ENCODE measurements at regions not wholly inside any gene's neighbourhood (a gene's known extent, or its start where the extent isn't known, plus 50 kb on each side); places are given as distances from the start of the nearest gene placed in this dataset.
A peak's percentile ranks its signal among the peaks of the same experiment; 100 is the strongest.
"Not testable (repeated sequence)": the region's sequence is repeated elsewhere in the genome, so short reads cannot be mapped to it uniquely, and the experiment has no call there.

GRCh38 chr6:103819509-103819908 lies 1040.2 kb downstream of the HACE1 start:
- no peak for DNase-seq (ENCODE audit: low read depth in 1 of 2, low spot score in 1 of 2)
- Histone ChIP-seq H3K4me3 (no peak overlapping the region), H3K27me3 (no peaks in the 10 kb centered on the region), H3K36me3 (no peaks in the 10 kb centered on the region), H3K4me1 (ENCODE audit: low read depth) (no peaks in the 10 kb centered on the region), H3K27ac (no peak overlapping the region), H3K9me3 (ENCODE audit: low read depth) (no peaks in the 10 kb centered on the region)
- TF ChIP-seq CTCF (IDR thresholded peaks at IDR 0.05; ENCODE audit: low read depth, low read length): no peak

- Histone ChIP-seq H3K36me3 (no peaks in the 10 kb centered on the region), H3K4me1 (ENCODE audit: low read depth) (no peaks in the 10 kb centered on the region), H3K27ac (no peak overlapping the region), H3K4me3 (no peak overlapping the region), H3K27me3 (no peaks in the 10 kb centered on the region), H3K9me3 (ENCODE audit: low read depth) (no peaks in the 10 kb centered on the region)
- DNase-seq (ENCODE audit: low read depth in 1 of 2, low spot score in 1 of 2): no peak
- no peak for TF ChIP-seq CTCF (IDR thresholded peaks at IDR 0.05; ENCODE audit: low read depth, low read length)
Measured at GRCh38 chr6:103812970-103813369, 1046.7 kb downstream of the HACE1 start.

- H3K4me3 ChIP-seq; H3K27ac ChIP-seq; H3K9me3 ChIP-seq (ENCODE audit: low read depth); H3K4me1 ChIP-seq (ENCODE audit: low read depth); DNase-seq (ENCODE audit: low read depth in 1 of 2, low spot score in 1 of 2); H3K27me3 ChIP-seq; H3K36me3 ChIP-seq: not testable (repeated sequence)
Measured at GRCh38 chr6:103801901-103802479, 1057.7 kb downstream of the HACE1 start.

GRCh38 chr6:103799971-103800670 lies 1059.6 kb downstream of the HACE1 start:
- DNase-seq (ENCODE audit: low read depth in 1 of 2, low spot score in 1 of 2): no peak
- no peak for TF ChIP-seq CTCF (IDR thresholded peaks at IDR 0.05; ENCODE audit: low read depth, low read length)
- no peaks in the 10 kb centered on the region for H3K4me1 ChIP-seq (ENCODE audit: low read depth)
- no peak overlapping the region for H3K4me3 ChIP-seq
- H3K27me3 ChIP-seq: no peaks in the 10 kb centered on the region
- H3K27ac ChIP-seq: no peak overlapping the region
- H3K36me3 ChIP-seq: no peaks in the 10 kb centered on the region
- H3K9me3 ChIP-seq (ENCODE audit: low read depth): no peaks in the 10 kb centered on the region

- TF ChIP-seq CTCF (IDR thresholded peaks at IDR 0.05; ENCODE audit: low read depth, low read length): no peak
- Histone ChIP-seq H3K27me3 (no peaks in the 10 kb centered on the region), H3K4me3 (no peak overlapping the region), H3K27ac (no peak overlapping the region), H3K36me3 (no peaks in the 10 kb centered on the region), H3K9me3 (ENCODE audit: low read depth) (no peaks in the 10 kb centered on the region), H3K4me1 (ENCODE audit: low read depth) (no peaks in the 10 kb centered on the region)
- no peak for DNase-seq (ENCODE audit: low read depth in 1 of 2, low spot score in 1 of 2)
Measured at GRCh38 chr6:103798166-103798565, 1061.6 kb downstream of the HACE1 start.

GRCh38 chr6:103797738-103798137 lies 1062.0 kb downstream of the HACE1 start:
- no peaks in the 10 kb centered on the region for H3K36me3 ChIP-seq
- peak in 1 of 2 donors; percentile 7 for DNase-seq (ENCODE audit: low read depth in 1 of 2, low spot score in 1 of 2)
- no peak overlapping the region for H3K27ac ChIP-seq
- no peaks in the 10 kb centered on the region for H3K27me3 ChIP-seq
- no peak overlapping the region for H3K4me3 ChIP-seq
- TF ChIP-seq CTCF (IDR thresholded peaks at IDR 0.05; ENCODE audit: low read depth, low read length): peak; percentile 34
- H3K9me3 ChIP-seq (ENCODE audit: low read depth): no peaks in the 10 kb centered on the region
- H3K4me1 ChIP-seq (ENCODE audit: low read depth): no peaks in the 10 kb centered on the region
